HG02642 (cell line): ENCODE measurements at regions not wholly inside any gene's neighbourhood (a gene's known extent, or its start where the extent isn't known, plus 50 kb on each side); places are given as distances from the start of the nearest gene placed in this dataset.

ENCODE experiments used
- ATAC-seq: cut with Tn5 transposase; IDR thresholded peaks from one replicate; pipeline ENCODE4 v1.9.1; 2021; ENCODE audit warnings: mild to moderate bottlenecking; ENCODE audit not compliant: unreplicated experiment, poor library complexity

GRCh38 chr6:165929607-165930006 is 238.0 kb downstream of the TBXT start:
- ATAC-seq: no peak

GRCh38 chr6:165926378-165926777 is 241.3 kb downstream of the TBXT start:
- ATAC-seq: no peak

GRCh38 chr6:165925474-165926156 is 242.0 kb downstream of the TBXT start:
- ATAC-seq: no peak

GRCh38 chr6:165922309-165922794 is 245.3 kb downstream of the TBXT start:
- no peak for ATAC-seq

GRCh38 chr6:165920896-165921671 is 246.6 kb downstream of the TBXT start:
- no peak for ATAC-seq

- no peak for ATAC-seq
These were observed 250.1 kb downstream of the TBXT start for GRCh38 chr6:165917576-165917975.

- no peak for ATAC-seq
These were observed 252.2 kb upstream of the PDE10A start for GRCh38 chr6:165915022-165915770.

GRCh38 chr6:165913676-165914570 is 250.9 kb upstream of the PDE10A start:
- no peak for ATAC-seq

- no peak for ATAC-seq
These were observed 247.3 kb upstream of the PDE10A start for GRCh38 chr6:165910184-165910966.

GRCh38 chr6:165906736-165907135 is 243.7 kb upstream of the PDE10A start:
- ATAC-seq: no peak

- no peak for ATAC-seq
These were observed 242.7 kb upstream of the PDE10A start for GRCh38 chr6:165905744-165906143.

GRCh38 chr6:165900970-165901369 is 237.9 kb upstream of the PDE10A start:
- ATAC-seq: no peak

- no peak for ATAC-seq
These were observed 236.6 kb upstream of the PDE10A start for GRCh38 chr6:165899611-165900010.

- ATAC-seq: no peak
These were observed 232.6 kb upstream of the PDE10A start for GRCh38 chr6:165895421-165896165.

GRCh38 chr6:165894171-165894825 is 231.3 kb upstream of the PDE10A start:
- no peak for ATAC-seq

GRCh38 chr6:165893431-165893830 is 230.4 kb upstream of the PDE10A start:
- no peak for ATAC-seq

- no peak for ATAC-seq
These were observed 228.3 kb upstream of the PDE10A start for GRCh38 chr6:165891320-165891719.

- ATAC-seq: no peak
These were observed 227.3 kb upstream of the PDE10A start for GRCh38 chr6:165890404-165890735.
